DND-41 (cell line): ENCODE measurements at regions not wholly inside any gene's neighbourhood (a gene's known extent, or its start where the extent isn't known, plus 50 kb on each side); places are given as distances from the start of the nearest gene placed in this dataset.

Experiments used
- ATAC-seq: fragments of 200-7000 bp; cut with Tn5 transposase; 3 replicates; pipeline ENCODE4 v1.9.1; 2021; ENCODE audit warnings: low read depth; ENCODE audit not compliant: insufficient read depth
- DNase-seq: peaks from one replicate; pipeline ENCODE4 v3.0.0-alpha.2; 2020
- H2AFZ ChIP-seq: 2 replicates; pipeline ENCODE4 v1.6.0; 2012; ENCODE audit warnings: low read depth, low read length
- H3K27ac ChIP-seq: 2 replicates; pipeline ENCODE4 v1.5.1; 2012; ENCODE audit warnings: low read length, inconsistent platforms
- H3K27me3 ChIP-seq: fragments of 200-600 bp; sonication (generic); 2 replicates; pipeline ENCODE4 v1.6.0; 2012; ENCODE audit warnings: low read length, mild to moderate bottlenecking, inconsistent platforms; ENCODE audit not compliant: insufficient read depth, poor library complexity
- H3K36me3 ChIP-seq: 2 replicates; pipeline ENCODE4 v1.5.1; 2012; ENCODE audit warnings: low read length, inconsistent platforms; ENCODE audit not compliant: insufficient read depth
- H3K4me1 ChIP-seq: 2 replicates; pipeline ENCODE4 v1.5.1; 2012; ENCODE audit warnings: mild to moderate bottlenecking, low read length; ENCODE audit not compliant: insufficient read depth
- H3K4me2 ChIP-seq: 2 replicates; pipeline ENCODE4 v1.6.0; 2012; ENCODE audit warnings: mild to moderate bottlenecking, moderate library complexity, low read length, inconsistent platforms; ENCODE audit not compliant: insufficient read depth
- H3K4me3 ChIP-seq, 2 experiments: fragments of 200-600 bp in 1 of 2; shearing (Covaris generic) in 1 of 2; 2 replicates each; pipeline ENCODE4 v1.5.1; 2012 to 2016; ENCODE audit warnings: inconsistent platforms in 2 of 2, low read length in 2 of 2, mild to moderate bottlenecking in 2 of 2, low read depth in 1 of 2, moderate library complexity in 1 of 2
- H3K79me2 ChIP-seq: 2 replicates; pipeline ENCODE4 v1.6.0; 2012; ENCODE audit warnings: low read length, inconsistent platforms; ENCODE audit not compliant: insufficient read depth
- H3K9ac ChIP-seq: 2 replicates; pipeline ENCODE4 v1.6.0; 2012; ENCODE audit warnings: low read depth, mild to moderate bottlenecking, inconsistent platforms, low read length, moderate library complexity
- H3K9me3 ChIP-seq: 2 replicates; pipeline ENCODE4 v1.5.1; 2012; ENCODE audit warnings: low read length, moderate library complexity, mild to moderate bottlenecking, inconsistent platforms; ENCODE audit not compliant: insufficient read depth, severe bottlenecking
- H4K20me1 ChIP-seq: 2 replicates; pipeline ENCODE4 v1.6.0; 2012; ENCODE audit warnings: low read length; ENCODE audit not compliant: insufficient read depth
- CTCF ChIP-seq: IDR thresholded peaks from 2 replicates; pipeline ENCODE4 v1.5.1; 2012; ENCODE audit warnings: borderline replicate concordance, low read length, moderate library complexity, mild to moderate bottlenecking; ENCODE audit not compliant: poor library complexity, severe bottlenecking; ENCODE audit errors: extremely low read depth
- EZH2 ChIP-seq: IDR thresholded peaks from 3 replicates; pipeline ENCODE4 v1.6.1; 2012; ENCODE audit warnings: borderline replicate concordance, low read depth, mild to moderate bottlenecking, moderate library complexity, low read length, inconsistent platforms; ENCODE audit not compliant: severe bottlenecking

GRCh38 chr4:28469387-28469786 lies 1608.7 kb downstream of the STIM2 start:
- TF ChIP-seq EZH2 (no peak), CTCF (no peak)
- Histone ChIP-seq H3K27ac (no peak overlapping the region), H4K20me1 (no peaks in the 10 kb centered on the region), H3K36me3 (no peaks in the 10 kb centered on the region), H3K4me3 (no peak overlapping the region), H3K27me3 (no peaks in the 10 kb centered on the region), H3K79me2 (no peaks in the 10 kb centered on the region), H2AFZ (no peak overlapping the region), H3K4me2 (no peak overlapping the region), H3K9me3 (no peaks in the 10 kb centered on the region), H3K4me1 (no peaks in the 10 kb centered on the region), H3K9ac (no peak overlapping the region)
- no peak for ATAC-seq
- DNase-seq, result no peak

GRCh38 chr4:28469886-28470285 lies 1609.2 kb downstream of the STIM2 start:
- H3K27ac ChIP-seq, result no peak overlapping the region
- no peaks in the 10 kb centered on the region for H3K4me1 ChIP-seq
- H3K36me3 ChIP-seq, result no peaks in the 10 kb centered on the region
- no peak for TF ChIP-seq CTCF
- TF ChIP-seq EZH2, result no peak
- no peak overlapping the region for H3K9ac ChIP-seq
- no peak overlapping the region for H3K4me2 ChIP-seq
- no peaks in the 10 kb centered on the region for H3K9me3 ChIP-seq
- no peak for ATAC-seq
- no peak overlapping the region for H2AFZ ChIP-seq
- H3K4me3 ChIP-seq, result no peak overlapping the region
- DNase-seq, result no peak
- H3K27me3 ChIP-seq, result no peaks in the 10 kb centered on the region
- H4K20me1 ChIP-seq, result no peaks in the 10 kb centered on the region
- no peaks in the 10 kb centered on the region for H3K79me2 ChIP-seq

- Histone ChIP-seq H3K36me3 (no peaks in the 10 kb centered on the region), H3K4me1 (no peaks in the 10 kb centered on the region), H4K20me1 (no peaks in the 10 kb centered on the region), H3K4me2 (no peak overlapping the region), H2AFZ (no peak overlapping the region), H3K9me3 (no peaks in the 10 kb centered on the region), H3K27ac (no peak overlapping the region), H3K79me2 (no peaks in the 10 kb centered on the region), H3K9ac (no peak overlapping the region), H3K4me3 (no peak overlapping the region), H3K27me3 (no peaks in the 10 kb centered on the region)
- no peak for ATAC-seq
- TF ChIP-seq CTCF (no peak), EZH2 (no peak)
- no peak for DNase-seq
These were observed 1614.7 kb downstream of the STIM2 start for GRCh38 chr4:28475381-28475780.

- Histone ChIP-seq H3K27me3 (no peaks in the 10 kb centered on the region), H3K4me1 (no peaks in the 10 kb centered on the region), H4K20me1 (no peaks in the 10 kb centered on the region), H3K9me3 (no peaks in the 10 kb centered on the region), H3K36me3 (no peaks in the 10 kb centered on the region), H3K4me2 (no peak overlapping the region), H2AFZ (no peak overlapping the region), H3K79me2 (no peaks in the 10 kb centered on the region), H3K9ac (no peak overlapping the region), H3K27ac (no peak overlapping the region), H3K4me3 (no peak overlapping the region)
- DNase-seq (no peak), ATAC-seq (no peak)
- TF ChIP-seq EZH2 (no peak), CTCF (no peak)
These were observed 1619.0 kb downstream of the STIM2 start for GRCh38 chr4:28479666-28480065.
